ELR (cell line): ENCODE measurements at regions not wholly inside any gene's neighbourhood (a gene's known extent, or its start where the extent isn't known, plus 50 kb on each side); places are given as distances from the start of the nearest gene placed in this dataset.

Experiments
- DNase-seq: peaks from one replicate; pipeline ENCODE4 v3.0.0-alpha.2; 2015; ENCODE audit warnings: low read depth

- DNase-seq: peak; percentile 10
Measured at GRCh38 chr4:188841523-188841922, 702.3 kb downstream of the TRIML1 start.

- DNase-seq: no peak
Measured at GRCh38 chr4:188854436-188854835, 715.2 kb downstream of the TRIML1 start.

GRCh38 chr4:188858696-188859095 lies 719.5 kb downstream of the TRIML1 start:
- no peak for DNase-seq

- no peak for DNase-seq
Measured at GRCh38 chr4:188864741-188865140, 725.5 kb downstream of the TRIML1 start.

GRCh38 chr4:188867796-188868195 lies 728.6 kb downstream of the TRIML1 start:
- no peak for DNase-seq

GRCh38 chr4:188869581-188869980 lies 730.3 kb downstream of the TRIML1 start:
- DNase-seq: no peak

- DNase-seq: no peak
Measured at GRCh38 chr4:188872809-188873208, 733.6 kb downstream of the TRIML1 start.

GRCh38 chr4:188876881-188877280 lies 737.6 kb downstream of the TRIML1 start:
- DNase-seq: no peak

- DNase-seq: no peak
Measured at GRCh38 chr4:188879598-188879997, 740.4 kb downstream of the TRIML1 start.

GRCh38 chr4:188887905-188888304 lies 748.7 kb downstream of the TRIML1 start:
- DNase-seq: no peak

- DNase-seq: no peak
Measured at GRCh38 chr4:188892837-188893236, 753.6 kb downstream of the TRIML1 start.

- DNase-seq: no peak
Measured at GRCh38 chr4:188903986-188904385, 764.7 kb downstream of the TRIML1 start.

- no peak for DNase-seq
Measured at GRCh38 chr4:188904617-188905016, 765.4 kb downstream of the TRIML1 start.

GRCh38 chr4:188905248-188905647 lies 766.0 kb downstream of the TRIML1 start:
- DNase-seq: no peak

GRCh38 chr4:188911199-188911598 lies 772.0 kb downstream of the TRIML1 start:
- DNase-seq: no peak

- DNase-seq: no peak
Measured at GRCh38 chr4:188911707-188912106, 772.5 kb downstream of the TRIML1 start.

- no peak for DNase-seq
Measured at GRCh38 chr4:188915175-188915574, 775.9 kb downstream of the TRIML1 start.

- no peak for DNase-seq
Measured at GRCh38 chr4:188918787-188919186, 779.5 kb downstream of the TRIML1 start.

- DNase-seq: no peak
Measured at GRCh38 chr4:188930822-188931221, 791.6 kb downstream of the TRIML1 start.

GRCh38 chr4:188934320-188934962 lies 795.2 kb downstream of the TRIML1 start:
- peak; percentile 53 for DNase-seq

GRCh38 chr4:188941524-188942119 lies 802.4 kb downstream of the TRIML1 start:
- DNase-seq: peak; percentile 81

GRCh38 chr4:188942606-188943005 lies 803.4 kb downstream of the TRIML1 start:
- no peak for DNase-seq

GRCh38 chr4:188949596-188949995 lies 810.4 kb downstream of the TRIML1 start:
- DNase-seq: no peak

GRCh38 chr4:188955066-188955465 lies 815.8 kb downstream of the TRIML1 start:
- DNase-seq: no peak
